Cardiac septum (tissue), 1 donor: ENCODE measurements at regions not wholly inside any gene's neighbourhood (a gene's known extent, or its start where the extent isn't known, plus 50 kb on each side); places are given as distances from the start of the nearest gene placed in this dataset.
"Not testable (repeated sequence)": the region's sequence is repeated elsewhere in the genome, so short reads cannot be mapped to it uniquely, and the experiment has no call there.

Experiments used
- DNase-seq: peaks from one replicate; pipeline ENCODE4 v3.0.0-alpha.2; 2020; ENCODE audit warnings: low spot score
- intact Hi-C: fragments of 100-400 bp; cut with DNase I; formaldehyde crosslinking; loops from one replicate; pipeline ENCODE4 v1.14.0; 2022
- donor health status: DM: no; HTN: no; CAD: no.

- DNase-seq = no peak
- intact Hi-C loops = no loop called here
Observed at GRCh38 chr6:3621411-3621810, 130.1 kb downstream of the PXDC1 start.

GRCh38 chr6:3620937-3621336, 130.6 kb downstream of the PXDC1 start:
- no peak for DNase-seq
- intact Hi-C loops = no loop called here

GRCh38 chr6:3620389-3620788, 131.1 kb downstream of the PXDC1 start:
- DNase-seq = no peak
- intact Hi-C loops = no loop called here

GRCh38 chr6:3619800-3620199, 131.7 kb downstream of the PXDC1 start:
- intact Hi-C loops = no loop called here
- DNase-seq = no peak

GRCh38 chr6:3619201-3619600, 132.3 kb downstream of the PXDC1 start:
- DNase-seq = no peak
- intact Hi-C loops = no loop called here

- DNase-seq = no peak
- intact Hi-C loops = no loop called here
Observed at GRCh38 chr6:3618642-3619041, 132.9 kb downstream of the PXDC1 start.

GRCh38 chr6:3617681-3618311, 133.7 kb downstream of the PXDC1 start:
- DNase-seq = no peak
- intact Hi-C loops = no loop called here

- intact Hi-C loops = no loop called here
- no peak for DNase-seq
Observed at GRCh38 chr6:3617192-3617631, 134.3 kb downstream of the PXDC1 start.

GRCh38 chr6:3616565-3617176, 134.8 kb downstream of the PXDC1 start:
- DNase-seq = no peak
- intact Hi-C loops = no loop called here

- no peak for DNase-seq
- intact Hi-C loops = no loop called here
Observed at GRCh38 chr6:3615391-3616380, 135.8 kb downstream of the PXDC1 start.

GRCh38 chr6:3614918-3615317, 136.6 kb downstream of the PXDC1 start:
- intact Hi-C loops = no loop called here
- no peak for DNase-seq

GRCh38 chr6:3613565-3613964, 137.9 kb downstream of the PXDC1 start:
- intact Hi-C loops, DNase-seq: not testable (repeated sequence)

- no peak for DNase-seq
- intact Hi-C loops = no loop called here
Observed at GRCh38 chr6:3612341-3613041, 139.0 kb downstream of the PXDC1 start.

- intact Hi-C loops = no loop called here
- no peak for DNase-seq
Observed at GRCh38 chr6:3610921-3611320, 140.6 kb downstream of the PXDC1 start.

GRCh38 chr6:3610206-3610605, 141.3 kb downstream of the PXDC1 start:
- intact Hi-C loops = no loop called here
- DNase-seq = no peak

GRCh38 chr6:3609388-3609787, 142.1 kb downstream of the PXDC1 start:
- no peak for DNase-seq
- intact Hi-C loops = no loop called here

- DNase-seq = no peak
- intact Hi-C loops = no loop called here
Observed at GRCh38 chr6:3608159-3608558, 143.4 kb downstream of the PXDC1 start.

GRCh38 chr6:3607599-3607998, 143.9 kb downstream of the PXDC1 start:
- intact Hi-C loops = no loop called here
- DNase-seq = no peak

- no peak for DNase-seq
- intact Hi-C loops = no loop called here
Observed at GRCh38 chr6:3607171-3607570, 144.3 kb downstream of the PXDC1 start.
